Psoas muscle (tissue), 7 donors: ENCODE measurements at regions not wholly inside any gene's neighbourhood (a gene's known extent, or its start where the extent isn't known, plus 50 kb on each side); places are given as distances from the start of the nearest gene placed in this dataset.

Experiments
- ATAC-seq, 4 donors: fragments of 200-7000 bp; cut with Tn5 transposase; one replicate each; pipeline ENCODE4 v1.9.1; 2020; ENCODE audit warnings: moderate library complexity in 3 of 4, mild to moderate bottlenecking in 2 of 4
- DNase-seq, 2 donors: peaks; one replicate each; pipeline ENCODE4 v3.0.0-alpha.2; 2020
- H3K27ac ChIP-seq: fragments of 200-600 bp; one replicate; pipeline ENCODE4 v1.8.0; 2022
- H3K27me3 ChIP-seq, 3 donors: fragments of 200-600 bp in 1 of 3; one replicate each; pipeline versions ENCODE4 v1.6.1 to v1.8.0; 2013 to 2022; ENCODE audit warnings: low read length in 2 of 3, mild to moderate bottlenecking in 2 of 3, moderate library complexity in 1 of 3; ENCODE audit not compliant: insufficient read depth in 3 of 3
- H3K36me3 ChIP-seq, 2 donors: fragments of 200-600 bp in 1 of 2; one replicate each; pipeline versions ENCODE4 v1.6.1 to v1.8.0; 2013 to 2022; ENCODE audit warnings: low read depth in 1 of 2, mild to moderate bottlenecking in 1 of 2, moderate library complexity in 1 of 2; ENCODE audit not compliant: insufficient read depth in 1 of 2
- H3K4me1 ChIP-seq: fragments of 200-600 bp; one replicate; pipeline ENCODE4 v1.8.0; 2022
- H3K4me3 ChIP-seq: fragments of 200-600 bp; one replicate; pipeline ENCODE4 v1.8.0; 2022; ENCODE audit warnings: mild to moderate bottlenecking
- H3K9me3 ChIP-seq: fragments of 200-600 bp; one replicate; pipeline ENCODE4 v1.8.0; 2022
- CTCF ChIP-seq: fragments of 200-600 bp; IDR thresholded peaks from one replicate; pipeline ENCODE4 v1.8.0; 2022; ENCODE audit warnings: antibody characterized with exemption
- whole genome bisulfite sequencing, 3 donors: extraction: QIAGEN DNeasy Blood & Tissue Kit; methylation state at CpG; one replicate each; pipeline versions ENCODE4 v1.1.6 to v1.1.7; 2013; 5-methylcytosine and 5-hydroxymethylcytosine counted together
- intact Hi-C, 2 donors: fragments of 100-400 bp; cut with DNase I; formaldehyde crosslinking; loops; one replicate each; pipeline versions ENCODE4 v1.11.0 to v1.14.2; 2022
- donor health status: healthy with polysubstance abuse.
- donor health status: DM: no; HTN: no; CAD: no; lungs with moderate emphysema.
- donor health status: Bipolar disorder and iron deficiency.
- donor health status: healthy.
- donor health status: DM: yes; HTN: yes; CAD: no.
- donor health status: DM: no; HTN: no; CAD: no.
- donor health status: DM: yes; HTN: yes; CAD: no.

- TF ChIP-seq CTCF, result no peak
- H3K27ac ChIP-seq, result no peak overlapping the region
- 88 to 90% (median 88%) methylated on average over 1 of the region's 1 CpG for WGBS, 3 donors
- peaks cover 6% of the 10 kb centered on the region for H3K9me3 ChIP-seq
- H3K4me3 ChIP-seq, result no peak overlapping the region
- intact Hi-C loops, result no loop called here
- no peaks in the 10 kb centered on the region for H3K4me1 ChIP-seq
- DNase-seq (no peak), ATAC-seq (no peak)
- no peaks in the 10 kb centered on the region for H3K27me3 ChIP-seq
- H3K36me3 ChIP-seq, result no peaks in the 10 kb centered on the region
Observed at GRCh38 chr5:38743562-38743961, 102.2 kb upstream of the OSMR start.

- no peaks in the 10 kb centered on the region for H3K4me1 ChIP-seq
- no peaks in the 10 kb centered on the region for H3K36me3 ChIP-seq
- 50 to 67% (median 54%) methylated on average over 6 of the region's 6 CpGs for WGBS, 3 donors
- no peak overlapping the region for H3K27ac ChIP-seq
- H3K27me3 ChIP-seq, result no peaks in the 10 kb centered on the region
- intact Hi-C loops, result no loop called here
- ATAC-seq (no peak), DNase-seq (no peak)
- peaks cover 6% of the 10 kb centered on the region for H3K9me3 ChIP-seq
- no peak overlapping the region for H3K4me3 ChIP-seq
- no peak for TF ChIP-seq CTCF
Observed at GRCh38 chr5:38745836-38746732, 99.7 kb upstream of the OSMR start.

GRCh38 chr5:38749861-38750260, 96.0 kb upstream of the OSMR start:
- intact Hi-C loops, result no loop called here
- TF ChIP-seq CTCF, result no peak
- 85 to 88% (median 87%) methylated on average over 3 of the region's 3 CpGs for WGBS, 3 donors

GRCh38 chr5:38751103-38751502, 94.7 kb upstream of the OSMR start:
- Histone ChIP-seq H3K4me1 (no peaks in the 10 kb centered on the region), H3K9me3 (no peaks in the 10 kb centered on the region), H3K27me3 (no peaks in the 10 kb centered on the region), H3K36me3 (no peaks in the 10 kb centered on the region), H3K27ac (no peak overlapping the region), H3K4me3 (no peak overlapping the region)
- DNase-seq, result no peak
- 77 to 82% (median 79%) methylated on average over 4 of the region's 4 CpGs for WGBS, 3 donors
- intact Hi-C loops, result no loop called here
- TF ChIP-seq CTCF, result no peak
- no peak for ATAC-seq

More at GRCh38 chr5:38749861-38750260, 96.0 kb upstream of the OSMR start:
- no peak for ATAC-seq
- no peaks in the 10 kb centered on the region for H3K9me3 ChIP-seq
- DNase-seq, result no peak
- H3K36me3 ChIP-seq, result no peaks in the 10 kb centered on the region
- no peaks in the 10 kb centered on the region for H3K4me1 ChIP-seq
- H3K27ac ChIP-seq, result no peak overlapping the region
- H3K27me3 ChIP-seq, result no peaks in the 10 kb centered on the region
- H3K4me3 ChIP-seq, result no peak overlapping the region
